ENCODE measurements at regions not wholly inside any gene's neighbourhood (a gene's known extent, or its start where the extent isn't known, plus 50 kb on each side); places are given as distances from the start of the nearest gene placed in this dataset.

DNA sequence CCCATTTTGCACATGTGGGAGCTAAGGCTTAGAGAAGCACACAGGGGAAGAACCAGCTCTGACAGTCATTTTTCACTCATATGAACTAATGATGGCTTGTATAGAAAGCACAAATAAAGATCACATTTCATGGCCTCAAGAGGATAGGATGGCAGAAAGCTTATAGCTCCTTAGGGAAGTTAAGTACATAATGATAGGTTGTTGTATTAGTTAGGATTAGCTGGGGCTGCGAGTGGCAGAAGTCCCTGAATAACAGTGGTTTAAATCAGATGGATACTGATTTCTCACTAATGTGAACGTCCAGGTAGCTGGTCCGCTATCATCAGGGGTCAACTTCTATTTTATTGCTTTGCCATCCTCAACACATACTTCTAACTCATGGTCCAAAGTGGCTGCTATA lies 284.0 kb downstream of the RPS6KC1 start:
- TF ChIP-seq, protein P1, sequence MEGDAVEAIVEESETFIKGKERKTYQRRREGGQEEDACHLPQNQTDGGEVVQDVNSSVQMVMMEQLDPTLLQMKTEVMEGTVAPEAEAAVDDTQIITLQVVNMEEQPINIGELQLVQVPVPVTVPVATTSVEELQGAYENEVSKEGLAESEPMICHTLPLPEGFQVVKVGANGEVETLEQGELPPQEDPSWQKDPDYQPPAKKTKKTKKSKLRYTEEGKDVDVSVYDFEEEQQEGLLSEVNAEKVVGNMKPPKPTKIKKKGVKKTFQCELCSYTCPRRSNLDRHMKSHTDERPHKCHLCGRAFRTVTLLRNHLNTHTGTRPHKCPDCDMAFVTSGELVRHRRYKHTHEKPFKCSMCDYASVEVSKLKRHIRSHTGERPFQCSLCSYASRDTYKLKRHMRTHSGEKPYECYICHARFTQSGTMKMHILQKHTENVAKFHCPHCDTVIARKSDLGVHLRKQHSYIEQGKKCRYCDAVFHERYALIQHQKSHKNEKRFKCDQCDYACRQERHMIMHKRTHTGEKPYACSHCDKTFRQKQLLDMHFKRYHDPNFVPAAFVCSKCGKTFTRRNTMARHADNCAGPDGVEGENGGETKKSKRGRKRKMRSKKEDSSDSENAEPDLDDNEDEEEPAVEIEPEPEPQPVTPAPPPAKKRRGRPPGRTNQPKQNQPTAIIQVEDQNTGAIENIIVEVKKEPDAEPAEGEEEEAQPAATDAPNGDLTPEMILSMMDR (IDR thresholded peaks at IDR 0.05): no peak
- TF ChIP-seq EP300 (IDR thresholded peaks at IDR 0.05): no peak
